Prostate gland (tissue), 2 donors: ENCODE measurements at regions not wholly inside any gene's neighbourhood (a gene's known extent, or its start where the extent isn't known, plus 50 kb on each side); places are given as distances from the start of the nearest gene placed in this dataset.

Experiments used
- DNase-seq: peaks from one replicate; pipeline ENCODE4 v3.0.0-alpha.2; 2019; ENCODE audit warnings: low spot score
- H3K27ac ChIP-seq, 2 donors: fragments of 200-600 bp; sonication (generic); 2 replicates each; pipeline ENCODE4 v1.5.1; 2017 to 2019
- H3K27me3 ChIP-seq: fragments of 200-600 bp; sonication (generic); replicated peaks from 2 replicates; pipeline ENCODE4 v1.5.1; 2019; ENCODE audit not compliant: insufficient read depth
- H3K36me3 ChIP-seq, 2 donors: fragments of 200-600 bp; sonication (generic); 1 replicate in 1 of 2; 2 replicates in 1 of 2; pipeline versions ENCODE4 v1.5.1 to v1.8.1; 2017 to 2019
- H3K4me1 ChIP-seq: fragments of 200-600 bp; sonication (generic); replicated peaks from 2 replicates; pipeline ENCODE4 v1.5.1; 2019
- H3K4me3 ChIP-seq, 2 donors: fragments of 200-600 bp; sonication (generic); 2 replicates each; pipeline ENCODE4 v1.5.1; 2017 to 2019
- H3K9me3 ChIP-seq: fragments of 200-600 bp; sonication (generic); 2 replicates; pipeline ENCODE4 v1.5.1; 2017
- CTCF ChIP-seq, 4 experiments: fragments of 200-600 bp in 2 of 4; fragments of 450-650 bp in 2 of 4; sonication (generic) in 2 of 4; IDR thresholded peaks; 1 replicate in 3 of 4; 2 replicates in 1 of 4; pipeline ENCODE4 v1.5.1; 2016 to 2019; ENCODE audit warnings: antibody characterized with exemption in 4 of 4, mild to moderate bottlenecking in 2 of 4, moderate library complexity in 2 of 4
- POLR2A ChIP-seq: fragments of 450-650 bp; IDR thresholded peaks from one replicate; pipeline ENCODE4 v1.6.1; 2016; ENCODE audit warnings: antibody characterized with exemption, mild to moderate bottlenecking
- POLR2AphosphoS5 ChIP-seq: sonication (generic); formaldehyde crosslinking; IDR thresholded peaks from one replicate; pipeline ENCODE4 v1.6.1; 2017; ENCODE audit warnings: antibody characterized with exemption
- WGBS: methylation state at CpG from one replicate; pipeline ENCODE4 v1.1.5; 2018; 5-methylcytosine and 5-hydroxymethylcytosine counted together
- intact Hi-C: fragments of 100-400 bp; cut with DNase I; formaldehyde crosslinking; loops from one replicate; pipeline ENCODE4 v1.14.2; 2022

GRCh38 chr10:53543410-53543809 lies 770.8 kb upstream of the MBL2 start:
- H3K27ac ChIP-seq = no peak overlapping the region
- no peaks in the 10 kb centered on the region for H3K9me3 ChIP-seq
- DNase-seq = no peak
- no peaks in the 10 kb centered on the region for H3K27me3 ChIP-seq
- no peaks in the 10 kb centered on the region for H3K4me1 ChIP-seq
- H3K36me3 ChIP-seq = no peaks in the 10 kb centered on the region
- no peak overlapping the region for H3K4me3 ChIP-seq
- WGBS = 96% methylated on average over 2 of the region's 2 CpGs
- TF ChIP-seq POLR2A (no peak), CTCF (IDR thresholded peaks at IDR 0.05) (no peak), POLR2AphosphoS5 (no peak)
- intact Hi-C loops = no loop called here

DNA sequence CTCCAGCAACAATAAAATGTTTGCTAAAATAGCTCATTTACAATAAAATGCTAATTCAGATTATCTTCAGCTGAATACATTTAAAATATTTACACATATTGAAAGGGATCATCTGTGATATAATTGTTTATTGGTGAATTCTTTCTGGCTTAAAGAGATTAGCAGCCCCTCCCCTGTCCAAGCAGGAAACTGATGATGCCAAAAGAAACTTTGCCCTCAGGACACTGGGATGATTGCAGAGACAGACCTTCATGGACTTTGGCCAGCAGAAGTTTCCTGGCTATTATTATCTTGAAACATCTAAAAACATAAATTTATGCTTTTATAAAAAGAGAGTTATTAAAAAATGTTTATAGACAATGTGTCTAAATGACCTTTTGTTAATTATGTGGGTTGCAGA lies 764.9 kb upstream of the MBL2 start:
- Histone ChIP-seq H3K4me3 (no peak overlapping the region), H3K36me3 (no peaks in the 10 kb centered on the region), H3K27ac (no peak overlapping the region), H3K27me3 (no peaks in the 10 kb centered on the region), H3K9me3 (no peaks in the 10 kb centered on the region), H3K4me1 (no peaks in the 10 kb centered on the region)
- no peak for TF ChIP-seq POLR2A
- TF ChIP-seq CTCF (IDR thresholded peaks at IDR 0.05) = no peak
- TF ChIP-seq POLR2AphosphoS5 = no peak
- DNase-seq = no peak
- intact Hi-C loops = no loop called here

- no peaks in the 10 kb centered on the region for H3K36me3 ChIP-seq
- 86% methylated on average over 5 of the region's 5 CpGs for WGBS
- intact Hi-C loops = no loop called here
- no peak overlapping the region for H3K4me3 ChIP-seq
- no peak for DNase-seq
- no peaks in the 10 kb centered on the region for H3K9me3 ChIP-seq
- no peaks in the 10 kb centered on the region for H3K4me1 ChIP-seq
- H3K27ac ChIP-seq = no peak overlapping the region
- no peaks in the 10 kb centered on the region for H3K27me3 ChIP-seq
- TF ChIP-seq POLR2AphosphoS5 (no peak), CTCF (IDR thresholded peaks at IDR 0.05) (no peak), POLR2A (no peak)
Measured at GRCh38 chr10:53536322-53536721, 763.7 kb upstream of the MBL2 start.

DNA sequence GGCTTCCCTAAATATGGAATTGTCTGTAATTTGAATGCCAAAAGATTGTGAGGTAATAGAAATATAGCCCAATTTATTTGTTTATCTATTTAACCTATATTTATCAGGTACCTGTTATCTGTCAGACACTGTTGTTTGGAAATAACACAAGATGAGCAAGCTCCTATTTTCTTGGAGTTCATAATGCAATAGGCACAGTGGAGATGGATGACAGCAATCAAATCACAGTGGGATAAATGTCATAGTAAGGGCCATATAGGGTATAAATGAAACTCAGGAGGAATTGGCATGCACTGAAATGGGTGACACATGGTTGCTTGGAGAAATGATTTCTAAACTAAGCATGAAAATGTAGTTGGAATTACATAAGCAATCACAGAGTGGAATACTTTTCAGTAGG lies 761.8 kb upstream of the MBL2 start:
- no peaks in the 10 kb centered on the region for H3K4me1 ChIP-seq
- H3K36me3 ChIP-seq = no peaks in the 10 kb centered on the region
- TF ChIP-seq POLR2AphosphoS5 (no peak), POLR2A (no peak), CTCF (IDR thresholded peaks at IDR 0.05) (no peak)
- intact Hi-C loops = no loop called here
- no peak for DNase-seq
- no peaks in the 10 kb centered on the region for H3K9me3 ChIP-seq
- H3K4me3 ChIP-seq = no peak overlapping the region
- H3K27ac ChIP-seq = no peak overlapping the region
- no peaks in the 10 kb centered on the region for H3K27me3 ChIP-seq

GRCh38 chr10:53528974-53529373 lies 756.4 kb upstream of the MBL2 start:
- Histone ChIP-seq H3K9me3 (no peaks in the 10 kb centered on the region), H3K27me3 (no peaks in the 10 kb centered on the region), H3K36me3 (no peaks in the 10 kb centered on the region), H3K4me1 (no peaks in the 10 kb centered on the region), H3K4me3 (no peak overlapping the region), H3K27ac (no peak overlapping the region)
- 62% methylated on average over 2 of the region's 2 CpGs for WGBS
- DNase-seq = no peak
- no peak for TF ChIP-seq POLR2A
- TF ChIP-seq POLR2AphosphoS5 = no peak
- no peak for TF ChIP-seq CTCF (IDR thresholded peaks at IDR 0.05)
- intact Hi-C loops = no loop called here
